ENCODE measurements at regions not wholly inside any gene's neighbourhood (a gene's known extent, or its start where the extent isn't known, plus 50 kb on each side); places are given as distances from the start of the nearest gene placed in this dataset.
"Not testable (repeated sequence)": the region's sequence is repeated elsewhere in the genome, so short reads cannot be mapped to it uniquely, and the experiment has no call there.

- no peak for DNase-seq
Observed at GRCh38 chr13:84831666-84832657, 949.7 kb upstream of the SLITRK1 start.

GRCh38 chr13:84823528-84823927 lies 941.3 kb upstream of the SLITRK1 start:
- no peak for DNase-seq

GRCh38 chr13:84821261-84821660 lies 939.0 kb upstream of the SLITRK1 start:
- DNase-seq: no peak

- no peak for DNase-seq
Observed at GRCh38 chr13:84816567-84817105, 934.4 kb upstream of the SLITRK1 start.

- no peak for DNase-seq
Observed at GRCh38 chr13:84812789-84813188, 930.5 kb upstream of the SLITRK1 start.

- no peak for DNase-seq
Observed at GRCh38 chr13:84812078-84812477, 929.8 kb upstream of the SLITRK1 start.

- no peak for DNase-seq
Observed at GRCh38 chr13:84810781-84811180, 928.5 kb upstream of the SLITRK1 start.

GRCh38 chr13:84802073-84802472 lies 919.8 kb upstream of the SLITRK1 start:
- no peak for DNase-seq

GRCh38 chr13:84784443-84785153 lies 902.3 kb upstream of the SLITRK1 start:
- no peak for DNase-seq

- no peak for DNase-seq
Observed at GRCh38 chr13:84777316-84777715, 895.0 kb upstream of the SLITRK1 start.

- DNase-seq: no peak
Observed at GRCh38 chr13:84776593-84776992, 894.3 kb upstream of the SLITRK1 start.

- not testable (repeated sequence) for DNase-seq
Observed at GRCh38 chr13:84775920-84776319, 893.6 kb upstream of the SLITRK1 start.

GRCh38 chr13:84774111-84774510 lies 891.8 kb upstream of the SLITRK1 start:
- DNase-seq: no peak

- DNase-seq: no peak
Observed at GRCh38 chr13:84760956-84761355, 878.7 kb upstream of the SLITRK1 start.

GRCh38 chr13:84749126-84749525 lies 866.9 kb upstream of the SLITRK1 start:
- no peak for DNase-seq

- DNase-seq: no peak
Observed at GRCh38 chr13:84745051-84745551, 862.8 kb upstream of the SLITRK1 start.

- no peak for DNase-seq
Observed at GRCh38 chr13:84744203-84744602, 861.9 kb upstream of the SLITRK1 start.

- peak; percentile 1 for DNase-seq
Observed at GRCh38 chr13:84741253-84741652, 859.0 kb upstream of the SLITRK1 start.

GRCh38 chr13:84739021-84739420 lies 856.7 kb upstream of the SLITRK1 start:
- no peak for DNase-seq

GRCh38 chr13:84737661-84738060 lies 855.4 kb upstream of the SLITRK1 start:
- peak; percentile 1 for DNase-seq

GRCh38 chr13:84730376-84730775 lies 848.1 kb upstream of the SLITRK1 start:
- no peak for DNase-seq

- no peak for DNase-seq
Observed at GRCh38 chr13:84705982-84706710, 823.9 kb upstream of the SLITRK1 start.

- no peak for DNase-seq
Observed at GRCh38 chr13:84702174-84702573, 819.9 kb upstream of the SLITRK1 start.
